ENCODE measurements at regions not wholly inside any gene's neighbourhood (a gene's known extent, or its start where the extent isn't known, plus 50 kb on each side); places are given as distances from the start of the nearest gene placed in this dataset.

DNA sequence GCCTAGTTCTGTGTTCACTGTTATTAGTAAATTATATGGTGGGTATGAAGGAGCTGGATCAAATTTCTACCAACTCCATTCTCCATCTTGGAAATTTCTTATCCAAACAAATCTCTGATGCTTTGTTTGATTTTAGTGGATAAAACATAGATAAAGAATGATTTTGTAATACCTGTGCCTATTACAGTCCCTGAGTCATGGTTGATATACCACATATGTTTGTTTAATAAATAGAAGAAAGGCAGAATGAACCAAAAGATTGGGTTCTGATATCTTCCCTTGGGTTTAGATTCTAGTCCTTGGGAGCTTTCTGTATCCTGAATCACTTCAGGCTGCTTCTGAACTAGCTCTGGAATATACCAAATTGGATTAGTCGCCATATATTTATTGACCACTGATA, 203.6 kb downstream of the PDCD6IP start:
- Histone ChIP-seq H3K4me1 (no peaks in the 10 kb centered on the region), H3K36me3 (no peaks in the 10 kb centered on the region), H3K4me3 (ENCODE audit: low read depth, low read length) (no peak overlapping the region), H3K9me3 (no peaks in the 10 kb centered on the region), H3K27me3 (no peaks in the 10 kb centered on the region)
- no peak for TF ChIP-seq CTCF (IDR thresholded peaks at IDR 0.05; ENCODE audit: low read depth, low read length)
- DNase-seq, result no peak

DNA sequence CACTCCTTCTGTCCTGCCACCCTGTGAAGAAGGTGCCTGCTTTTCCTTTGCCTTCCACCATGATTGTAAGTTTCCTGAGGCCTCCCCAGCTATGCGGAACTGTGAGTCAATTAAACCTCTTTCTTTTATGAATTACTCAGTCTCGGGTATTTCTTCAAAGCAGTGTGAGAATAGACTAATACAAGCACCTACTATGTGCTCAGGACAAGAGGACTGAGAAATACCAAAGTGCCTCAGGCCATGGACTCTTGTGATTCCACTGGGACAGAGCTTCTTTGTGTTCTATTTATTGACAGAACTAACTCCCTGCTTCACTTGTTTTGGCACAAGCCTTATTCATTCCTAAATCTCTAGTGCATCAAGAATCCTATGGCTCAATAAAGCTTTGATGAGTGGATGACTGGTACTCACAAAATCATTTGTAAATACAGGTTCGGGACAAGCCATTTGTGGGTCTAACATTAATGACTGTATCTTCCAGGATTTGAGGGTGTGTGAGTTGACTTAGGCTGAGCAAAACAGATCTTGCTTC, 204.2 kb downstream of the PDCD6IP start:
- TF ChIP-seq CTCF (IDR thresholded peaks at IDR 0.05; ENCODE audit: low read depth, low read length), result no peak
- Histone ChIP-seq H3K4me3 (ENCODE audit: low read depth, low read length) (no peak overlapping the region), H3K36me3 (no peaks in the 10 kb centered on the region), H3K9me3 (no peaks in the 10 kb centered on the region), H3K27me3 (no peaks in the 10 kb centered on the region), H3K4me1 (no peaks in the 10 kb centered on the region)
- no peak for DNase-seq

GRCh38 chr3:34005886-34006285, 207.5 kb downstream of the PDCD6IP start:
- TF ChIP-seq CTCF (IDR thresholded peaks at IDR 0.05; ENCODE audit: low read depth, low read length), result no peak
- Histone ChIP-seq H3K4me1 (no peaks in the 10 kb centered on the region), H3K9me3 (no peaks in the 10 kb centered on the region), H3K4me3 (ENCODE audit: low read depth, low read length) (no peak overlapping the region), H3K27me3 (no peaks in the 10 kb centered on the region), H3K36me3 (no peaks in the 10 kb centered on the region)
- DNase-seq, result no peak

- Histone ChIP-seq H3K27me3 (no peaks in the 10 kb centered on the region), H3K4me3 (ENCODE audit: low read depth, low read length) (no peak overlapping the region), H3K9me3 (no peaks in the 10 kb centered on the region), H3K4me1 (no peaks in the 10 kb centered on the region), H3K36me3 (no peaks in the 10 kb centered on the region)
- no peak for TF ChIP-seq CTCF (IDR thresholded peaks at IDR 0.05; ENCODE audit: low read depth, low read length)
- DNase-seq, result no peak
Measured at GRCh38 chr3:34008191-34008590, 209.8 kb downstream of the PDCD6IP start.

DNA sequence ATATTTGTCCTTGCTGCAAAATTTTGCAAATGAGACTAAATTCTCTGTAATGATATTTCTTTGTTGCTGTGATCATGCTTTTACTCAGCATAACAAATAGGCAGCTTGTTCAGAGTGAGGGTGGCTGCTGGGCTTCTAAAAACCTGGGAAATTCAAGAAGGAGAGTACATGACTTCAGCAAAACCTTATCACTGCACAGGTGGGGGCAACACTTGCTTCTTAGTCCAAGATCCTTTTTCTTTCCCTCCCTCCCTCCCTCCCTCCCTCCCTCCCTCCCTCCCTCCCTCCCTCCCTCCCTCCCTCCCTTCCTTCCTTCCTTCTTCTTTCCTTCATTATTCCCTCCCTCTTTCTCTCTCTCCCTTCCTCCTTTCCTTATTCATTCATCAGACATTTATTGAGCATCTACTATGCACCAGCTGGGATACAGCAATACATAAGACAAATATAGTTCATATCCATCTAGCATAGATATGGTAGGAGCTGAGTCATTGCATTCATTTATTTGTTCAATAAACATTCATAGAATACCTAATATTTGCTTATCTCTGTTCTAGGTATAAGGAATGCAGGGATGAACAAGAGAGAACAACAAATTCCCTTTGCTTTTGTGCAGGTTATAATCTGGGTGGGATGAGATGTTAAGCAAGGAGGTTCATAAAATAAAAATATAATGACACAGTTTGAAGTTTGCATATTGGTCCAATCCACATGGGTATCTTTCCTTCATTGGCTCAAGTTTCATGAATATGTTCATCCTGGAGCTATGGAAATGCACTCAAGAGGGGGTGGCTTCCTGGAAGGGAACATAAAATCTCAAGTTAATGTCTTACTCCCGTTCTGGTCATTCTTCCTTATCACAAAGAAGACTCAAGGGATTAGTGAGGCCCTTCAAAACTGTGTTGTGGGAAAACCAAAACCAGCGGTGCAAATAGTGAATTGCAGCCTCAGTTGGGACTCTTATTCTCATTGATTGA, 210.7 kb downstream of the PDCD6IP start:
- H3K27me3 ChIP-seq, result no peaks in the 10 kb centered on the region
- no peaks in the 10 kb centered on the region for H3K9me3 ChIP-seq
- no peaks in the 10 kb centered on the region for H3K36me3 ChIP-seq
- no peak overlapping the region for H3K4me3 ChIP-seq (ENCODE audit: low read depth, low read length)
- TF ChIP-seq CTCF (IDR thresholded peaks at IDR 0.05; ENCODE audit: low read depth, low read length), result no peak
- no peak for DNase-seq
- no peaks in the 10 kb centered on the region for H3K4me1 ChIP-seq

Data from BE2C (cell line).